HL-60 (cell line): ENCODE measurements at regions not wholly inside any gene's neighbourhood (a gene's known extent, or its start where the extent isn't known, plus 50 kb on each side); places are given as distances from the start of the nearest gene placed in this dataset.

ENCODE experiments used
- CTCF ChIP-seq: IDR thresholded peaks from one replicate; pipeline ENCODE4 v1.5.1; 2011; ENCODE audit warnings: low read length, control low read depth, inconsistent platforms; ENCODE audit not compliant: insufficient read depth
- REST ChIP-seq: IDR thresholded peaks from 2 replicates; pipeline ENCODE4 v1.6.1; 2012; ENCODE audit warnings: low read depth; ENCODE audit not compliant: insufficient replicate concordance

- TF ChIP-seq CTCF (no peak), REST (no peak)
Observed at GRCh38 chr12:88665071-88665470, 84.8 kb upstream of the KITLG start.
